Ascending aorta (tissue), 2 donors: ENCODE measurements at regions not wholly inside any gene's neighbourhood (a gene's known extent, or its start where the extent isn't known, plus 50 kb on each side); places are given as distances from the start of the nearest gene placed in this dataset.
A peak's percentile ranks its signal among the peaks of the same experiment; 100 is the strongest.

ENCODE experiments used
- DNase-seq, 2 donors: peaks; one replicate each; pipeline ENCODE4 v3.0.0-alpha.2; 2019; ENCODE audit warnings: low spot score in 2 of 2
- H3K27ac ChIP-seq, 2 donors: fragments of 200-600 bp; sonication (generic); one replicate each; pipeline ENCODE4 v1.5.1; 2016 to 2017; ENCODE audit warnings: mild to moderate bottlenecking in 1 of 2
- H3K27me3 ChIP-seq: fragments of 200-600 bp; sonication (generic); one replicate; pipeline ENCODE4 v1.5.1; 2017
- H3K36me3 ChIP-seq, 2 donors: fragments of 200-600 bp; sonication (generic); one replicate each; pipeline ENCODE4 v1.5.1; 2016
- H3K4me1 ChIP-seq, 2 donors: fragments of 200-600 bp; sonication (generic); one replicate each; pipeline ENCODE4 v1.5.1; 2016 to 2017; ENCODE audit warnings: mild to moderate bottlenecking in 1 of 2
- H3K4me3 ChIP-seq, 2 donors: fragments of 200-600 bp; sonication (generic); one replicate each; pipeline ENCODE4 v1.5.1; 2016 to 2017; ENCODE audit warnings: mild to moderate bottlenecking in 1 of 2
- H3K9me3 ChIP-seq, 2 donors: fragments of 200-600 bp; sonication (generic); one replicate each; pipeline ENCODE4 v1.5.1; 2016
- intact Hi-C: fragments of 100-400 bp; cut with DNase I; formaldehyde crosslinking; loops from one replicate; pipeline ENCODE4 v1.15.1; 2023
- TF ChIP-seq, protein P1 (sequence below), 3 experiments: fragments of 200-600 bp in 2 of 3; fragments of 450-650 bp in 1 of 3; sonication (generic) in 2 of 3; IDR thresholded peaks; one replicate each; pipeline ENCODE4 v1.5.1; 2016 to 2019; ENCODE audit warnings: antibody characterized with exemption in 3 of 3, mild to moderate bottlenecking in 1 of 3, moderate library complexity in 1 of 3

DNA sequence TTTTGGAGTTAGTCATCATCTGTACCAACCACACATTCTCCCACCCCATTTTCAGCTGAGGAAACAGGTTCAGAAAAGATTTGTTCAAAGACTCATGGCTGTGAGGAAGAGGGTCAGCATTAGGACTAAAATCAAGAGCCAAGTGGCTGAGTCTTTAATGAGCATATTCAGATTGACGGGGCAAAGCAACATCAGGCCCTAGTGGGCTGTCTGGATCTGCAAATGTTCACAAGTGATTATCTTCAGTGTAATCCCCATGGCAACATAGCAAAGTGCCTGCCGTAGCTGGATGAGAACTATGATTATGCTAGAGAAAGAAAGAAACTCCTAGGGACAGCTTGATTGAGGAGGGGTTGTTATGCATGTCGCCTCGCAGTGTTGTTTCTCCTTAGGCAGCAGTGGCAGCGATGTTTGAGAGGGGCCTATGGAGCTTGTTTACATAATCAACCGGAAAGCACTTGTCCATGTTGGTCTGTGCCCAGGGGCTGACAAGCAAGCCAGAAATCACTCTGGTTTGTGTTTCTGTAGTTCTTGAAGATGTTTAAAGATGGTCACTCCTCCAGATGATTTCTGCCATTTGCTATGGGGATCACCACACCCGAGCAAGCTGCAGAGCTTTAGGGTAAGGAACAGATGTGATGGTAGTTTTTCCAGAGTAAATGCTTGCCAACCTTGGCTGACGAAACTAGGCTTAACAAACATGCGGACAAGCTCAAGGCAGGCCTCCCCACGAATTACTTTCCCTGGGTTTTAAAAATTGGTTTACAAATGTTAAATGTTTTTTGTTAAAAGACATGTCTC lies 124.3 kb upstream of the MLIP start:
- no peaks in the 10 kb centered on the region for H3K36me3 ChIP-seq
- intact Hi-C loops: loop anchor here (5.0 to 10.0 kb wide), 3 partner anchors 278 to 1255 kb away; no protein-coding TSS in a partner anchor
- TF ChIP-seq, protein P1, sequence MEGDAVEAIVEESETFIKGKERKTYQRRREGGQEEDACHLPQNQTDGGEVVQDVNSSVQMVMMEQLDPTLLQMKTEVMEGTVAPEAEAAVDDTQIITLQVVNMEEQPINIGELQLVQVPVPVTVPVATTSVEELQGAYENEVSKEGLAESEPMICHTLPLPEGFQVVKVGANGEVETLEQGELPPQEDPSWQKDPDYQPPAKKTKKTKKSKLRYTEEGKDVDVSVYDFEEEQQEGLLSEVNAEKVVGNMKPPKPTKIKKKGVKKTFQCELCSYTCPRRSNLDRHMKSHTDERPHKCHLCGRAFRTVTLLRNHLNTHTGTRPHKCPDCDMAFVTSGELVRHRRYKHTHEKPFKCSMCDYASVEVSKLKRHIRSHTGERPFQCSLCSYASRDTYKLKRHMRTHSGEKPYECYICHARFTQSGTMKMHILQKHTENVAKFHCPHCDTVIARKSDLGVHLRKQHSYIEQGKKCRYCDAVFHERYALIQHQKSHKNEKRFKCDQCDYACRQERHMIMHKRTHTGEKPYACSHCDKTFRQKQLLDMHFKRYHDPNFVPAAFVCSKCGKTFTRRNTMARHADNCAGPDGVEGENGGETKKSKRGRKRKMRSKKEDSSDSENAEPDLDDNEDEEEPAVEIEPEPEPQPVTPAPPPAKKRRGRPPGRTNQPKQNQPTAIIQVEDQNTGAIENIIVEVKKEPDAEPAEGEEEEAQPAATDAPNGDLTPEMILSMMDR (IDR thresholded peaks at IDR 0.05): no peak
- H3K4me1 ChIP-seq: no peaks in the 10 kb centered on the region
- no peaks in the 10 kb centered on the region for H3K9me3 ChIP-seq
- no peaks in the 10 kb centered on the region for H3K27me3 ChIP-seq
- no peak overlapping the region for H3K27ac ChIP-seq
- DNase-seq: no peak
- peak overlapping the region in 1 of 2 donors; percentile 30 for H3K4me3 ChIP-seq

- no peak overlapping the region for H3K27ac ChIP-seq
- DNase-seq: no peak
- no peaks in the 10 kb centered on the region for H3K36me3 ChIP-seq
- H3K4me3 ChIP-seq: no peak overlapping the region
- no peaks in the 10 kb centered on the region for H3K4me1 ChIP-seq
- intact Hi-C loops: loop anchor here (5.0 to 10.0 kb wide), 3 partner anchors 277 to 1255 kb away; no protein-coding TSS in a partner anchor
- TF ChIP-seq, protein P1 (IDR thresholded peaks at IDR 0.05): no peak
- H3K27me3 ChIP-seq: no peaks in the 10 kb centered on the region
- H3K9me3 ChIP-seq: no peaks in the 10 kb centered on the region
Observed at GRCh38 chr6:53987522-53987888, 123.7 kb upstream of the MLIP start.

DNA sequence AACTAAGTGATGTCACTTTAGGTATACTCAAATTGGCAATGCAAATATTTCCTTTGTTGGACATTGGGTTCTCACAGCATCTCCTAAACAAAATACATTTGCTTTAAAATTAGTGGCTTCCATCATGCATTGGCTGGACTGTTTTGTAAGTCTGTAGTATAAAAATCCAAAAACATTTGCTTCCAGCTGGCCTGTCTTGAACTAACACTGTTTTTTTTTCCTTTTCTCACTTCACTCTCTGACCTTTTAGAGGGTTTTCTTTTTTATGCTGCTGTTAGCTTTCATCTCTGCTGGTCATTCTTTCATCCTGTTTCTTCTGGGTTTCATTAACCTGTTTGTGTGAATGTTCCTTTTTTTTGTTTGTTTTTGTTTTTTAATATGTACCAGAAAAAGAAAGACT lies 121.7 kb upstream of the MLIP start:
- H3K4me1 ChIP-seq: no peaks in the 10 kb centered on the region
- DNase-seq: no peak
- H3K4me3 ChIP-seq: no peak overlapping the region
- no peaks in the 10 kb centered on the region for H3K27me3 ChIP-seq
- no peaks in the 10 kb centered on the region for H3K9me3 ChIP-seq
- no peaks in the 10 kb centered on the region for H3K36me3 ChIP-seq
- H3K27ac ChIP-seq: no peak overlapping the region
- intact Hi-C loops: loop anchor here (5.0 to 10.0 kb wide), 3 partner anchors 275 to 1253 kb away; no protein-coding TSS in a partner anchor
- TF ChIP-seq, protein P1 (IDR thresholded peaks at IDR 0.05): no peak

DNA sequence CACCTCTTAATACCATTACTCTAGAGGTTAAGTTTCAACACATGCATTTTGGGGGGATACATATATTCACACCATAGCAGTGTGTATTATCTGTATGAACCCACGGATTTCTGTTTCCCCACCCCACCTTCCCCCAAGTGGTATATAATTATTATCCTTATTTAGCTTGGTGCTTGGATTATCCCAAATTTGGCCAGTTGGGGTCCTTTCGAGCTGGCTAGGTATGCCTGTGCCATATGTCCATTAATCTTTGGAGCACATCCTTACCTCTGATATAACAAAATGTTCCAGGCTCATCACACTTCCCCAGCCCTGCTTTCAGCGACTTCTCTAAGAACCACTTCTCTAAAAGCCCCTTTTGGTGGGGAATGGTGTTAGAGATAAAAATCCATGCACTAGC lies 118.7 kb upstream of the MLIP start:
- TF ChIP-seq, protein P1 (IDR thresholded peaks at IDR 0.05): no peak
- intact Hi-C loops: no loop called here
- H3K27me3 ChIP-seq: no peaks in the 10 kb centered on the region

DNA sequence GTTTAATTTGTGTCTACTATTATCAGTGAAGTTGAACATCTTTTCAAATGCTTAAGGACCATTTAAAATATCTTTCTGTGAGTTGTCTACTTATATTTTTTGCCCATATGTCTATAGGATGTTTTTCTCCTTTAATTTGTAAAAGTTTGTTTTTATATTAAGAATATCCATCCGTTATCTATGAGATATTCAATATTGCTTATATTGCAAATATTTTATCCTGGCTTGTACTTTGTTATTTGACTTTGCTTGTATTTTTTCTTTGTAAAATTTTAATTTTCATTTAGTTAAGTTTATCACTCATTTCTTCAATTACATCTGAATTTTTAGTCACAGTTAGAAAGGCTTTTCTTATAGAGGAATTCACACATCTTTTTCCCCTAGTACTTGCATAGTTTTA lies 117.0 kb upstream of the MLIP start:
- intact Hi-C loops: no loop called here
- no peaks in the 10 kb centered on the region for H3K36me3 ChIP-seq
- TF ChIP-seq, protein P1 (IDR thresholded peaks at IDR 0.05): no peak
- H3K4me1 ChIP-seq: no peaks in the 10 kb centered on the region
- no peak overlapping the region for H3K4me3 ChIP-seq
- DNase-seq: no peak
- no peaks in the 10 kb centered on the region for H3K9me3 ChIP-seq
- no peaks in the 10 kb centered on the region for H3K27me3 ChIP-seq
- H3K27ac ChIP-seq: no peak overlapping the region

More for the DNA sequence above, 118.7 kb upstream of the MLIP start:
- Histone ChIP-seq H3K27ac (no peak overlapping the region), H3K9me3 (no peaks in the 10 kb centered on the region), H3K4me1 (no peaks in the 10 kb centered on the region), H3K36me3 (no peaks in the 10 kb centered on the region), H3K4me3 (no peak overlapping the region)
- no peak for DNase-seq
